GM19025 (cell line): ENCODE measurements at regions not wholly inside any gene's neighbourhood (a gene's known extent, or its start where the extent isn't known, plus 50 kb on each side); places are given as distances from the start of the nearest gene placed in this dataset.

Source experiments
- ATAC-seq: cut with Tn5 transposase; IDR thresholded peaks from one replicate; pipeline ENCODE4 v1.9.1; 2021; ENCODE audit warnings: mild to moderate bottlenecking, low read depth, moderate library complexity; ENCODE audit not compliant: unreplicated experiment

GRCh38 chr5:27403243-27403882 lies 365.0 kb upstream of the CDH9 start:
- no peak for ATAC-seq

GRCh38 chr5:27402828-27403227 lies 364.4 kb upstream of the CDH9 start:
- ATAC-seq, result no peak

- ATAC-seq, result no peak
Observed at GRCh38 chr5:27396998-27397397, 358.6 kb upstream of the CDH9 start.

- ATAC-seq, result no peak
Observed at GRCh38 chr5:27392716-27393115, 354.3 kb upstream of the CDH9 start.

GRCh38 chr5:27389696-27390095 lies 351.3 kb upstream of the CDH9 start:
- ATAC-seq, result no peak

GRCh38 chr5:27388755-27389154 lies 350.4 kb upstream of the CDH9 start:
- ATAC-seq, result no peak

GRCh38 chr5:27387535-27388073 lies 349.2 kb upstream of the CDH9 start:
- no peak for ATAC-seq

GRCh38 chr5:27381686-27382085 lies 343.3 kb upstream of the CDH9 start:
- no peak for ATAC-seq

GRCh38 chr5:27377626-27378025 lies 339.2 kb upstream of the CDH9 start:
- ATAC-seq, result no peak

- ATAC-seq, result no peak
Observed at GRCh38 chr5:27353970-27354369, 315.6 kb upstream of the CDH9 start.

GRCh38 chr5:27353540-27353939 lies 315.2 kb upstream of the CDH9 start:
- no peak for ATAC-seq

GRCh38 chr5:27341342-27341741 lies 303.0 kb upstream of the CDH9 start:
- ATAC-seq, result no peak

GRCh38 chr5:27336817-27337216 lies 298.4 kb upstream of the CDH9 start:
- no peak for ATAC-seq

GRCh38 chr5:27328480-27328879 lies 290.1 kb upstream of the CDH9 start:
- ATAC-seq, result no peak

GRCh38 chr5:27325513-27325912 lies 287.1 kb upstream of the CDH9 start:
- no peak for ATAC-seq

GRCh38 chr5:27318701-27319100 lies 280.3 kb upstream of the CDH9 start:
- ATAC-seq, result no peak

- ATAC-seq, result no peak
Observed at GRCh38 chr5:27316271-27316650, 277.9 kb upstream of the CDH9 start.

- ATAC-seq, result no peak
Observed at GRCh38 chr5:27315363-27316270, 277.2 kb upstream of the CDH9 start.

- ATAC-seq, result no peak
Observed at GRCh38 chr5:27313549-27313948, 275.2 kb upstream of the CDH9 start.

- ATAC-seq, result no peak
Observed at GRCh38 chr5:27312291-27312893, 274.0 kb upstream of the CDH9 start.

GRCh38 chr5:27311544-27311943 lies 273.2 kb upstream of the CDH9 start:
- no peak for ATAC-seq
